GM06990 (cell line): ENCODE measurements at regions not wholly inside any gene's neighbourhood (a gene's known extent, or its start where the extent isn't known, plus 50 kb on each side); places are given as distances from the start of the nearest gene placed in this dataset.

Source experiments
- DNase-seq: peaks from one replicate; pipeline ENCODE4 v3.0.0-alpha.2; 2011; ENCODE audit not compliant: insufficient read length; ENCODE audit errors: extremely low read depth
- H3K27me3 ChIP-seq: replicated peaks from 2 replicates; pipeline ENCODE4 v1.6.0; 2011; ENCODE audit warnings: low read length; ENCODE audit not compliant: control insufficient read depth, insufficient read depth
- H3K36me3 ChIP-seq: 2 replicates; pipeline ENCODE4 v1.5.1; 2011; ENCODE audit warnings: low read length; ENCODE audit not compliant: control insufficient read depth, insufficient read depth
- H3K4me3 ChIP-seq: replicated peaks from 2 replicates; pipeline ENCODE4 v1.5.1; 2011; ENCODE audit warnings: low read depth, mild to moderate bottlenecking, control low read depth, low read length
- TF ChIP-seq, protein P1 (sequence below): IDR thresholded peaks from 2 replicates; pipeline ENCODE4 v1.5.1; 2011; ENCODE audit warnings: low read length, control low read depth, mild to moderate bottlenecking, inconsistent platforms; ENCODE audit not compliant: insufficient read depth, poor library complexity, severe bottlenecking

DNA sequence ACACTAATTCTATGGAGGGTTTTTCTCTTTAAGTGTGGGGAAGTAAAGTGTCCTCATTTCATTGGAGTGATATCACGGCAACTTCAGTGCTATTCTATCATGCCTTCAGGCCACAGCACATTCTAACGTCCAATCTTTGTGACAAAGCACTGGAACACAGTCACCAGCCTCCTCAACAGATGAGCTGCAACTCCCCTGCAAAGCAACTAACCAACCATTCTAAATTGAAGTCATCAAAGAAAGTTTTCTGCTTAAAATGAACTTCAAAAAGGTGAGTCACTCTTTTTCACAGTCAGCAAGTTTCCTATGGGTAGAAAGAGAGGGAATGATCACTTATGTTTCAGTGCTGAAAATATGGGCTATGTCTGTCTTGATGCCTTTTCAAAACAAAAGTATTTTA, 190.8 kb downstream of the ELAVL2 start:
- Histone ChIP-seq H3K4me3 (no peak overlapping the region), H3K27me3 (no peaks in the 10 kb centered on the region), H3K36me3 (no peaks in the 10 kb centered on the region)
- DNase-seq = no peak
- TF ChIP-seq, protein P1, sequence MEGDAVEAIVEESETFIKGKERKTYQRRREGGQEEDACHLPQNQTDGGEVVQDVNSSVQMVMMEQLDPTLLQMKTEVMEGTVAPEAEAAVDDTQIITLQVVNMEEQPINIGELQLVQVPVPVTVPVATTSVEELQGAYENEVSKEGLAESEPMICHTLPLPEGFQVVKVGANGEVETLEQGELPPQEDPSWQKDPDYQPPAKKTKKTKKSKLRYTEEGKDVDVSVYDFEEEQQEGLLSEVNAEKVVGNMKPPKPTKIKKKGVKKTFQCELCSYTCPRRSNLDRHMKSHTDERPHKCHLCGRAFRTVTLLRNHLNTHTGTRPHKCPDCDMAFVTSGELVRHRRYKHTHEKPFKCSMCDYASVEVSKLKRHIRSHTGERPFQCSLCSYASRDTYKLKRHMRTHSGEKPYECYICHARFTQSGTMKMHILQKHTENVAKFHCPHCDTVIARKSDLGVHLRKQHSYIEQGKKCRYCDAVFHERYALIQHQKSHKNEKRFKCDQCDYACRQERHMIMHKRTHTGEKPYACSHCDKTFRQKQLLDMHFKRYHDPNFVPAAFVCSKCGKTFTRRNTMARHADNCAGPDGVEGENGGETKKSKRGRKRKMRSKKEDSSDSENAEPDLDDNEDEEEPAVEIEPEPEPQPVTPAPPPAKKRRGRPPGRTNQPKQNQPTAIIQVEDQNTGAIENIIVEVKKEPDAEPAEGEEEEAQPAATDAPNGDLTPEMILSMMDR = no peak

DNA sequence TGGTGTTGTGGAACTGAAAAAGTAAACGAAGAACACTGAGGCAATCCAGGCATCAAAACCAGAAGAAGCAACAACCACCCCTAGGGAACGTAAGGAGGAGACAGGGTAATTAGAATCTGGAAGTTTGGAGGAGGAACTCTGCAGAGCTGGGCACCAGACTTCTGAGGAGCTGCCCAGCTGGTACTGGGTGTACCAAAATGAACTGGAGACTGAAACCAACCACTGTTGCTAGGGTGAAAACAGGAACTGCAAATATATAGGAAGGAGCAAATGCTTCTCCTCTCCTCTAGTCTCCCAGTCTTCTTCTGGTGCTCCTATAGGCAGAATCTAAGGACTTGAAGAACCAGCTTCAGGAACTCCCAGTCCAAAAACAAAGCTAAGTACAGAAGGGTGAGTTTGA, 189.8 kb downstream of the ELAVL2 start:
- Histone ChIP-seq H3K36me3 (no peaks in the 10 kb centered on the region), H3K4me3 (no peak overlapping the region), H3K27me3 (no peaks in the 10 kb centered on the region)
- TF ChIP-seq, protein P1 = no peak
- DNase-seq = no peak

DNA sequence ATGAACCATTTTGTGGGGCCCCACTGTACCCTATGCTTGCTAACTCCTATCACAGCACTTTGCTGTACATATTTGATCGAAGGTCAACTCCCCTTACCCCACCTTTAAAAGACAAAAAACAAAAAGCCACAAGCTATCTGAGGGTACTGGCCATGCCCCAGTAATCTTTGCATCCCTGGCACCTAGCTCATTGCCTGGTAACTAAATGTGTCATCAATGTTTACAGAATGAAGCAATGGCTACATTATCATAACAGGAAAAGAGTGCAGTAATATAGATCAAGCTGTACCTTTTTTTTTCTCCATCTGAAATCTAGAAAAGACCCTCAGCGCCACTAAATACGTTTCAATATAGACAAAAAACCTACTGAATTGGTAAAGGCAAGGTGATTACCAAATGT, 188.0 kb downstream of the ELAVL2 start:
- no peak overlapping the region for H3K4me3 ChIP-seq
- H3K36me3 ChIP-seq = no peaks in the 10 kb centered on the region
- H3K27me3 ChIP-seq = no peaks in the 10 kb centered on the region
- TF ChIP-seq, protein P1 = no peak
- no peak for DNase-seq

DNA sequence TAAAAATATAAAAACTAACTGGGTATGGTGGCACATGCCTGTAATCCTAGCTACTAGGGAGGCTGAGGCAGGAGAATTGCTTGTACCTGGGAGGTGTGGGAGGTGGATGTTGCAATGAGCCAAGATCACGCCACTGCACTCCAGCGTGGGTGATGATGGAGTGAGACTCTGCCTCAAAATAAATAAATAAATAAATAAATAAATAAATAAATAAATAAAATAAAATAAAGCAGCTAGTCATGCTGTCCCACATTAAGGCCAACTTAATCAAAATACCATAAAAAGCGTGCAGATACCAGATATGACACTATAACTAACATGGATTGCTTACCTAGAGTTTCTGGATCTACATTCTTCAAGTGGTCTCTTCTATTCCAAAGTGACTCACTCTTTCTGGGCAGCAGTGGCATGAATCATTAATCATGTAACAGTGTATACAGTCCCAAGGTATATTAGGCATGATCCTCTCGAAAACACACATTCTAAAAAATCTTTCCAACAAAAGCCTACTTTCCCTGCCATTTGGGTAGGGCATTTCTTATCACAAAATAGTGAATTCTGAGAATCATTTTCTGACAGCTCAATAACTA, 187.1 kb downstream of the ELAVL2 start:
- H3K4me3 ChIP-seq = no peak overlapping the region
- TF ChIP-seq, protein P1 = no peak
- H3K36me3 ChIP-seq = no peaks in the 10 kb centered on the region
- no peaks in the 10 kb centered on the region for H3K27me3 ChIP-seq
- no peak for DNase-seq
